Esophagus muscularis mucosa (tissue), 4 donors: ENCODE measurements at regions not wholly inside any gene's neighbourhood (a gene's known extent, or its start where the extent isn't known, plus 50 kb on each side); places are given as distances from the start of the nearest gene placed in this dataset.

Source experiments
- EP300 ChIP-seq: sonication (generic); formaldehyde crosslinking; IDR thresholded peaks from one replicate; pipeline ENCODE4 v1.6.1; 2017; ENCODE audit warnings: antibody characterized with exemption
- POLR2A ChIP-seq: fragments of 450-650 bp; IDR thresholded peaks from one replicate; pipeline ENCODE4 v1.6.1; 2017; ENCODE audit warnings: antibody characterized with exemption, moderate library complexity, mild to moderate bottlenecking, low read depth
- POLR2AphosphoS5 ChIP-seq, 2 donors: sonication (generic); formaldehyde crosslinking; IDR thresholded peaks; one replicate each; pipeline ENCODE4 v1.6.1; 2017; ENCODE audit warnings: antibody characterized with exemption in 2 of 2
- TF ChIP-seq, protein P1 (sequence below), 3 experiments: fragments of 200-600 bp in 2 of 3; fragments of 450-650 bp in 1 of 3; sonication (generic) in 2 of 3; IDR thresholded peaks; one replicate each; pipeline ENCODE4 v1.5.1; 2017 to 2019; ENCODE audit warnings: antibody characterized with exemption in 3 of 3, mild to moderate bottlenecking in 2 of 3, moderate library complexity in 1 of 3

DNA sequence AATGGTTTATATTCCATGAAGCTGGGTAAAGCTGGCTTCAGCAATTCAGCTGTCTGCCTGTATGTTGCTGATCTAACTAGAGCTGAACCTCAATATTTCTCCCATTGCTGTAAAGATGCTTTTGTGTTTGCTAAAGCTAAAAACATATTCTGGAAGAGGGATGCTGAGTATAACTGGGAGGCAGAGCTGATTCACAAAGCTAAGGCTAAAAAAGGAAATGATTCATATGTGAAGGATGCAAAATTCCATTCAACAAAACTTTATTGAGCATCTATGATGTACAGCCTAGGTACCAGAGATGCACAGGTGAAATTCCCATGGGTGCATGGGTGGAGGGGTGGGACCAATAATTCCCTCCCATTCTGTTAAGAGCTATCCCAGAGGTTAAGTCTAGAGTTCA lies 193.9 kb downstream of the KIF18A start:
- TF ChIP-seq POLR2AphosphoS5 (IDR thresholded peaks at IDR 0.05): no peak
- TF ChIP-seq, protein P1, sequence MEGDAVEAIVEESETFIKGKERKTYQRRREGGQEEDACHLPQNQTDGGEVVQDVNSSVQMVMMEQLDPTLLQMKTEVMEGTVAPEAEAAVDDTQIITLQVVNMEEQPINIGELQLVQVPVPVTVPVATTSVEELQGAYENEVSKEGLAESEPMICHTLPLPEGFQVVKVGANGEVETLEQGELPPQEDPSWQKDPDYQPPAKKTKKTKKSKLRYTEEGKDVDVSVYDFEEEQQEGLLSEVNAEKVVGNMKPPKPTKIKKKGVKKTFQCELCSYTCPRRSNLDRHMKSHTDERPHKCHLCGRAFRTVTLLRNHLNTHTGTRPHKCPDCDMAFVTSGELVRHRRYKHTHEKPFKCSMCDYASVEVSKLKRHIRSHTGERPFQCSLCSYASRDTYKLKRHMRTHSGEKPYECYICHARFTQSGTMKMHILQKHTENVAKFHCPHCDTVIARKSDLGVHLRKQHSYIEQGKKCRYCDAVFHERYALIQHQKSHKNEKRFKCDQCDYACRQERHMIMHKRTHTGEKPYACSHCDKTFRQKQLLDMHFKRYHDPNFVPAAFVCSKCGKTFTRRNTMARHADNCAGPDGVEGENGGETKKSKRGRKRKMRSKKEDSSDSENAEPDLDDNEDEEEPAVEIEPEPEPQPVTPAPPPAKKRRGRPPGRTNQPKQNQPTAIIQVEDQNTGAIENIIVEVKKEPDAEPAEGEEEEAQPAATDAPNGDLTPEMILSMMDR (IDR thresholded peaks at IDR 0.05): no peak
- TF ChIP-seq POLR2A: no peak
- TF ChIP-seq EP300: no peak
